ENCODE measurements at regions not wholly inside any gene's neighbourhood (a gene's known extent, or its start where the extent isn't known, plus 50 kb on each side); places are given as distances from the start of the nearest gene placed in this dataset.
"Not testable (repeated sequence)": the region's sequence is repeated elsewhere in the genome, so short reads cannot be mapped to it uniquely, and the experiment has no call there.

DNA sequence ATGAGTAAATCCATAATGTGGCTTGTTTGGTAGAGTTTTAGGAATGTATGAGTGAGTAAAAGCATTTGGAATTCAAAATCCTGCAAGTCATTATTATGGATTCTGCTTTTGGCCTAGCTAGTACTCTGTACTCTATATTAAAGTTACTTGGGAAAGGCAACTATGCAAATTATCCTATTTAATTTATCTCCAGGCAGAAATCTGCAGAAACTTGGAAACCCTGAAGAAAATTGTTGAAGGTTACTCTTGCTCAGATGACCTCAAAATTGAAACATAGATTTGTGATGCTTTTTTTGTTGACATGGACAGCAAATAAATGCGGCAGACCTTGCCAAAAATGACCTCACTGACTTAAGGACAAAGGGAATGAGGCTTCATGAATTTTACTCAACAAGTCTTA lies 477.1 kb upstream of the EYS start:
- TF ChIP-seq, protein P1, sequence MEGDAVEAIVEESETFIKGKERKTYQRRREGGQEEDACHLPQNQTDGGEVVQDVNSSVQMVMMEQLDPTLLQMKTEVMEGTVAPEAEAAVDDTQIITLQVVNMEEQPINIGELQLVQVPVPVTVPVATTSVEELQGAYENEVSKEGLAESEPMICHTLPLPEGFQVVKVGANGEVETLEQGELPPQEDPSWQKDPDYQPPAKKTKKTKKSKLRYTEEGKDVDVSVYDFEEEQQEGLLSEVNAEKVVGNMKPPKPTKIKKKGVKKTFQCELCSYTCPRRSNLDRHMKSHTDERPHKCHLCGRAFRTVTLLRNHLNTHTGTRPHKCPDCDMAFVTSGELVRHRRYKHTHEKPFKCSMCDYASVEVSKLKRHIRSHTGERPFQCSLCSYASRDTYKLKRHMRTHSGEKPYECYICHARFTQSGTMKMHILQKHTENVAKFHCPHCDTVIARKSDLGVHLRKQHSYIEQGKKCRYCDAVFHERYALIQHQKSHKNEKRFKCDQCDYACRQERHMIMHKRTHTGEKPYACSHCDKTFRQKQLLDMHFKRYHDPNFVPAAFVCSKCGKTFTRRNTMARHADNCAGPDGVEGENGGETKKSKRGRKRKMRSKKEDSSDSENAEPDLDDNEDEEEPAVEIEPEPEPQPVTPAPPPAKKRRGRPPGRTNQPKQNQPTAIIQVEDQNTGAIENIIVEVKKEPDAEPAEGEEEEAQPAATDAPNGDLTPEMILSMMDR (IDR thresholded peaks at IDR 0.05; ENCODE audit: low read depth, low read length), result no peak
- in situ Hi-C loops (cut with HindIII; ENCODE audit: low sequenced_read_pairs), result no loop called here
- peak; percentile 59 for DNase-seq (ENCODE audit: low read depth, low spot score)
- no peak overlapping the region for H3K4me3 ChIP-seq (ENCODE audit: low read depth, low read length)

DNA sequence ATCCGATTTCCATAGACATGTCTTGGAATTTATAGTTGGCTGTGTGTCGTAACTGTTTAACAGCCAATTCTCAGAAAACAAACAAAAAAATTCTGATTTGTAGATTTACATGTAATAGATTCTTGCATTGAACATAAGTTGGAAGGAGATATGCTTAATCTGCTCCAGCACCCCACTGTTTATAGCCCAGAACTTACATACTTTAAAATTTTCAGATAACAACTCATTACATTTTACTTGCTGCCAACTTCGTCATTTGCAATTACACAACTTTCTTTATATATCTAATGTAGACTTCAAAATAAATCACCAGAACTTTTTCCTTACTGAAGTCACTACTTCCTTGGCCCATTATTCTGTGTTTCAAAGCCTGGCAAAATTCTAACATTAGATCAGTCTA lies 472.3 kb upstream of the EYS start:
- no peak for DNase-seq (ENCODE audit: low read depth, low spot score)
- TF ChIP-seq, protein P1 (IDR thresholded peaks at IDR 0.05; ENCODE audit: low read depth, low read length), result no peak
- in situ Hi-C loops (cut with HindIII; ENCODE audit: low sequenced_read_pairs), result no loop called here
- H3K4me3 ChIP-seq (ENCODE audit: low read depth, low read length), result no peak overlapping the region

DNA sequence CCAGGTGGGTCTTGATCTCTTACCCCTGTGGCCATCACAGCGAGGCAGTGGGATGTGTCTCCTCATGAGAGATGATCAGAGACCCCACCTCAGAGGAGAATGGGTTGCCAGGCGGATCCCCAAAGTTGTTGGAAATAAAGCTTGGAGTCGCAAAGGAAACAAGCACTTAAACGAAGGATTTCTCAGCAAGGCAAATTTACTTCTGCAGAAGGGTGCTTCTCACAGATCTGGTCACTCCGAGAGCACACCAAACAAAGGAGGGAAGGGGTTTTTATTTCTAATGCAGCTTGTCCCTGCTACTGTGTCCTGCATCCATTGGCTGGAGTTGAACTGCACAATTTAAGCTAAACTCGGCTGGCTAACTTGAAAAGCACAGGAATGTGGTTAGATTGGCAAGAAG lies 466.6 kb upstream of the EYS start:
- in situ Hi-C loops (cut with HindIII; ENCODE audit: low sequenced_read_pairs), result no loop called here
- DNase-seq (ENCODE audit: low read depth, low spot score), result no peak
- H3K4me3 ChIP-seq (ENCODE audit: low read depth, low read length), result no peak overlapping the region
- TF ChIP-seq, protein P1 (IDR thresholded peaks at IDR 0.05; ENCODE audit: low read depth, low read length), result no peak

DNA sequence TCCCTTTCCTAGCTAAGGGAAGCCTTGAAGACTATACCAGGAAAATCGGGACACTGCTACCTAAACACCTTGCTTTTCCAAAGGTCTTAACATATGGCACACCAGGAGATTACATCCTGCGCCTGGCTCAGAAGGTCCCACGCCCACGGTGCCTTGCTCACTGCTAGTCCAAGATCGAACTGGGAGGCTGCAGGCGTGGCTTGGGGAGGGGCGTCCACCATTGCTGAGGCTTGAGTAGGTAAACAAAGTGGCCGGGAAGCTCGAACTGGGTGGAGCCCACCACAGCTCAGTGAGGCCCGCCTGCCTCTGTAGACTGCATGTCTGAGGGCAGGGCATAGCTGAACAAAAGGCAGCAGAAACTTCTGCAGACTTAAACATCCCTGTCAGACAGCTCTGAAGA lies 459.7 kb upstream of the EYS start:
- in situ Hi-C loops (cut with HindIII; ENCODE audit: low sequenced_read_pairs); H3K4me3 ChIP-seq (ENCODE audit: low read depth, low read length); DNase-seq (ENCODE audit: low read depth, low spot score): not testable (repeated sequence)

DNA sequence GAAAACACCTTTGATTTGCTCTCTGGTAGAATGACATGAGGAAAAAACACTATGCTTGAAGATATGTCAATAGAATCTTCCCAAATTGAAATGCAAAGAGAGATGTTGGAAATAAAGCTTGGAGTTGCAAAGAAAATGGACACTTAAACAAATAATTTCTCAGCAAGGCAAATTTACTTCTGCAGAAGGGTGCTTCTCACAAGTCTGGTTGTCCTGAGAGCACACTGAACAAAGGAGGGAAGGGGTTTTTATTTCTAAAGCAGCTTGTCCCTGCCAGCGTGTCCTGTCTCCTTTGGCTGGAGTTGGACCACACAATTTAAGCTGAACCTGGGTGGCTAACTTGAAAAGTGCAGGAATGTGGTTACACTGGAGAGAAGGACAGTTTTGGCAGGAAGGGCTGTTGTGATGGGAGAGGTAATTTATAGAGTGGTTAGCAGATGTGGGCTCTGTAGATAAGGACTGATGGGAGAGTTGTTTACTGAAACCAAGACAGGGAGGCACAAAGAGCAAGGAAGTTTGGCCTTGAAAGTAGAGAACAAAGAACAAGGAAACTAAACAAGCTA lies 454.6 kb upstream of the EYS start:
- in situ Hi-C loops (cut with HindIII; ENCODE audit: low sequenced_read_pairs), result no loop called here
- no peak overlapping the region for H3K4me3 ChIP-seq (ENCODE audit: low read depth, low read length)
- TF ChIP-seq, protein P1 (IDR thresholded peaks at IDR 0.05; ENCODE audit: low read depth, low read length), result no peak
- DNase-seq (ENCODE audit: low read depth, low spot score), result no peak

DNA sequence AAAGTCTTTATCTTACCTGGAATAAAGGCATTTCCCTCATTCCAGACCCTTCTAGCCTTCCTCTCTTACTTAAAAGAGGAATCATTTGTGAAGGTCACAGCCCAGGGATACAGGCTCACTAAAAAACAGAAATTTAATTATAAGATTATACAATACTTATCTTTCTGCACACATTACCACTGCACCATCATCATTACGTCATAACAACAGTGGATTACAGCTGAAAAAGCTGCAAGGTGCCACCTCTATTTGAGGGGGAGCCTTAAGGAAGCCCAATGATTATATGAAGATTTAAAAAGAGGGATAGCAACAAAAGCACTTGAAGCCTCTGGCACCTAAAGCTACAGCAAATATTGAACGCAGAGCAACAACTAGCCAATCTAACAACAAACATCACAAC lies 452.9 kb upstream of the EYS start:
- no peak for DNase-seq (ENCODE audit: low read depth, low spot score)
- in situ Hi-C loops (cut with HindIII; ENCODE audit: low sequenced_read_pairs), result no loop called here
- TF ChIP-seq, protein P1 (IDR thresholded peaks at IDR 0.05; ENCODE audit: low read depth, low read length), result no peak
- H3K4me3 ChIP-seq (ENCODE audit: low read depth, low read length), result no peak overlapping the region

DNA sequence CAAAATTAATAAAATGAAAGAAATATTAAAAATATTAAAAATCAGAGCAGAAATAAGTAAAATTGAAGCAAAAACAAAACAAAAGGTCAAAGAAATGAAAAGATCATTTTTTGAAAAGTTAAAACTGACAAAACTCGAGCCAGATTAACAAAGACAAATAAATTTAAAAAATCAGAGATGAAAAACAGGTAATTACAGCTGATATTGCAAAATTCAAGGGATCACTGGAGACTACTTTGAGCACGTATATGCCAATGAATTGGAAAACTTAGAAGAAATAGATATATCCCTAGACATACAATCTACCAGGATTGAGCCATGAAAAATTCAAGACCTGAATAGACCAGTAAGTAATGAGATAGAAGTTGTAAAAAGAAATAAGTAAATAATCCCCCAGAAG lies 446.2 kb upstream of the EYS start:
- in situ Hi-C loops (cut with HindIII; ENCODE audit: low sequenced_read_pairs), result no loop called here
- DNase-seq (ENCODE audit: low read depth, low spot score), result no peak
- H3K4me3 ChIP-seq (ENCODE audit: low read depth, low read length), result no peak overlapping the region
- TF ChIP-seq, protein P1 (IDR thresholded peaks at IDR 0.05; ENCODE audit: low read depth, low read length), result no peak

Measured in astrocyte of the spinal cord (primary cell).